Liver (tissue), 7 donors: ENCODE measurements at regions not wholly inside any gene's neighbourhood (a gene's known extent, or its start where the extent isn't known, plus 50 kb on each side); places are given as distances from the start of the nearest gene placed in this dataset.
A peak's percentile ranks its signal among the peaks of the same experiment; 100 is the strongest.
"Not testable (repeated sequence)": the region's sequence is repeated elsewhere in the genome, so short reads cannot be mapped to it uniquely, and the experiment has no call there.

ENCODE experiments used
- DNase-seq: peaks from one replicate; pipeline ENCODE4 v3.0.0-alpha.2; 2017; ENCODE audit warnings: low spot score
- H3K27ac ChIP-seq, 2 donors: one replicate each; pipeline ENCODE4 v1.7.0; 2013; ENCODE audit warnings: inconsistent platforms in 2 of 2, low read length in 2 of 2, control low read depth in 1 of 2, low read depth in 1 of 2, mild to moderate bottlenecking in 1 of 2
- H3K27me3 ChIP-seq, 4 donors: one replicate each; pipeline versions ENCODE4 v1.6.1 to v1.7.0; 2013; ENCODE audit warnings: low read length in 3 of 4, inconsistent platforms in 1 of 4, mild to moderate bottlenecking in 1 of 4, moderate library complexity in 1 of 4; ENCODE audit not compliant: control insufficient read depth in 4 of 4, insufficient read depth in 4 of 4
- H3K36me3 ChIP-seq, 4 donors: one replicate each; pipeline versions ENCODE4 v1.6.1 to v1.7.0; 2013; ENCODE audit warnings: low read length in 3 of 4, mild to moderate bottlenecking in 3 of 4, low read depth in 1 of 4, moderate library complexity in 1 of 4; ENCODE audit not compliant: control insufficient read depth in 4 of 4, insufficient read depth in 3 of 4
- H3K4me1 ChIP-seq, 4 donors: one replicate each; pipeline versions ENCODE4 v1.6.1 to v1.7.0; 2013; ENCODE audit warnings: low read length in 3 of 4, mild to moderate bottlenecking in 3 of 4, moderate library complexity in 1 of 4; ENCODE audit not compliant: control insufficient read depth in 4 of 4, insufficient read depth in 4 of 4
- H3K4me3 ChIP-seq, 3 donors: one replicate each; pipeline versions ENCODE4 v1.6.1 to v1.7.0; 2013; ENCODE audit warnings: low read length in 3 of 3, control low read depth in 1 of 3, low read depth in 1 of 3, mild to moderate bottlenecking in 1 of 3
- H3K9ac ChIP-seq, 2 donors: one replicate each; pipeline ENCODE4 v1.7.0; 2013; ENCODE audit warnings: low read length in 2 of 2, mild to moderate bottlenecking in 2 of 2, moderate library complexity in 2 of 2, control low read depth in 1 of 2, low read depth in 1 of 2
- H3K9me3 ChIP-seq, 4 donors: one replicate each; pipeline versions ENCODE4 v1.6.1 to v1.7.0; 2013; ENCODE audit warnings: low read length in 3 of 4; ENCODE audit not compliant: control insufficient read depth in 4 of 4
- EGR1 ChIP-seq, 2 donors: IDR thresholded peaks; 2 replicates each; pipeline ENCODE4 v1.6.1; 2016 to 2018; ENCODE audit warnings: antibody characterized with exemption in 2 of 2, low read depth in 2 of 2
- HNF4A ChIP-seq, 2 donors: conservative IDR thresholded peaks; 2 replicates each; pipeline ENCODE4 v1.6.1; 2016; ENCODE audit warnings: antibody characterized with exemption in 2 of 2, mild to moderate bottlenecking in 2 of 2
- HNF4G ChIP-seq: IDR thresholded peaks from 2 replicates; pipeline ENCODE4 v1.6.1; 2016; ENCODE audit warnings: antibody characterized with exemption
- JUND ChIP-seq, 2 donors: IDR thresholded peaks; 2 replicates each; pipeline ENCODE4 v1.6.1; 2016; ENCODE audit warnings: antibody characterized with exemption in 2 of 2
- MAX ChIP-seq: IDR thresholded peaks from 2 replicates; pipeline ENCODE4 v1.6.1; 2016; ENCODE audit warnings: antibody characterized with exemption
- RAD21 ChIP-seq, 2 donors: IDR thresholded peaks; 2 replicates each; pipeline ENCODE4 v1.6.1; 2016; ENCODE audit warnings: antibody characterized with exemption in 2 of 2, mild to moderate bottlenecking in 2 of 2
- RXRA ChIP-seq, 2 donors: IDR thresholded peaks; 2 replicates each; pipeline ENCODE4 v1.6.1; 2017 to 2018; ENCODE audit warnings: antibody characterized with exemption in 2 of 2, mild to moderate bottlenecking in 1 of 2
- SP1 ChIP-seq: IDR thresholded peaks from 2 replicates; pipeline ENCODE4 v1.6.1; 2018; ENCODE audit warnings: antibody characterized with exemption, mild to moderate bottlenecking
- TAF1 ChIP-seq: conservative IDR thresholded peaks from 2 replicates; pipeline ENCODE4 v1.6.1; 2016; ENCODE audit warnings: antibody characterized with exemption, mild to moderate bottlenecking
- ZBTB33 ChIP-seq: IDR thresholded peaks from 2 replicates; pipeline ENCODE4 v1.6.1; 2016; ENCODE audit warnings: antibody characterized with exemption
- WGBS: extraction: QIAGEN DNeasy Blood & Tissue Kit; methylation state at CpG from one replicate; pipeline ENCODE4 v1.1.7; 2013; 5-methylcytosine and 5-hydroxymethylcytosine counted together
- donor health status: healthy.
- donor health status: healthy.
- donor health status: healthy.
- donor health status: healthy.

GRCh38 chr11:19614370-19614940 lies 98.2 kb upstream of the NAV2 start:
- Histone ChIP-seq H3K4me1 (no peaks in the 10 kb centered on the region), H3K9ac (no peak overlapping the region), H3K36me3 (no peaks in the 10 kb centered on the region), H3K27me3 (no peaks in the 10 kb centered on the region), H3K27ac (no peak overlapping the region), H3K9me3 (peaks cover 0 to 2% (median 0%) of the 10 kb centered on the region in 4 donors), H3K4me3 (no peak overlapping the region)
- 86% methylated on average over 3 of the region's 3 CpGs for WGBS
- TF ChIP-seq RXRA (IDR thresholded peaks at IDR 0.05) (no peak), RAD21 (IDR thresholded peaks at IDR 0.05) (peak; percentile 52 to 60)
- no peak for DNase-seq

DNA sequence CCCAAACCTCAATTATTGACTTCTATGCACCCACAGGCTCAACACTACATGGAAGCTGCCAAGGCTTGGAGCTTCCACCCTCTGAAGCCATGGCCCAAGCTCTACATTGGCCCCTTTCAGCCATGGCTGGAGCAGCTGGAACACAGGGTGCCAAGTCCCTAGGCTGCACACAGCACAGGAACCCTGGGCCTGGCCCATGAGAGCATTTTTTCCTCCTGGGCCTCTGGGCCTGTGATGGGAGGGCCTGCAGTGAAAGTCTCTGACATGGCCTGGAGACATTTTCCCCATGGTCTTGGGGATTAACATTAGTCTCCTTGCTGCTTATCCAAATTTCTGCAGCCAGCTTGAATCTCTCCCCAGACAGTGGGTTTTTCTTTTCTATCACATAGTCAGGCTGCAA lies 100.6 kb upstream of the NAV2 start:
- H3K27ac ChIP-seq, H3K27me3 ChIP-seq, H3K9ac ChIP-seq, H3K36me3 ChIP-seq, H3K4me1 ChIP-seq, H3K9me3 ChIP-seq, H3K4me3 ChIP-seq, DNase-seq: not testable (repeated sequence)

DNA sequence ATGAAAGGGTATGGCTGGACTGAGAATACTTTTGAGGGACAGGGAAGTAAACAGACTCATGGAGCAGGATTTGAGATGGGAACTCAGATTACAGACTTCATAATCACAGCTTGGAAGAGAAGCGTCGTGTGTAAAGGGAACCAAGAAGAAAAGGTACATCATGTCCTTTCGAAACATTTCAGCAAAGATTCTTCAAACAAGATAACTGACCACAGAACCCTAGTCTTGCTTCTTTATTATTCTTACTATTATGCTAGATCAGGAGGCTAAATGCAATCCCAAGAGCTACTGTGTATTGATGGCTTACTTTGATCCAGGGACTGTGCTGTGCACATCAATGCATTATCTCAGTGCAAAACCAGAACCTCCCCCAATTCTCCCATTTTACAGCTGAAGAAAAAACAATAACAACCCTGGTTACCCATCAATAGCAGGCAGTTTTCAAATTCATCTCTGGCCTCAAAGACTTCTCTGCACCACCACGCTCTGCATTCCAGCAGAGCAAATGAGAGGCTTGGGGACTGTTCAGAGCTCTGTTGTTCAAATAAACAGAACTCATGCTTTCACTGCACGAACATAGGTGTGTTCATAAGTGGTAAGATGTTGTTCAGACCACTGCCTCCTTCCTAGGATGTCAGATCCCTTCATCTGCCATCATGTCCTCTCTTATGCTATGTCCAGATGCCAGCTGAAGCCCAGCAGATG lies 104.8 kb upstream of the NAV2 start:
- H3K9ac ChIP-seq = no peak overlapping the region
- no peaks in the 10 kb centered on the region for H3K27me3 ChIP-seq
- H3K27ac ChIP-seq = no peak overlapping the region
- no peaks in the 10 kb centered on the region for H3K4me1 ChIP-seq
- WGBS = 91% methylated on average over 5 of the region's 5 CpGs
- no peak for DNase-seq
- no peaks in the 10 kb centered on the region for H3K36me3 ChIP-seq
- TF ChIP-seq MAX (no peak), JUND (IDR thresholded peaks at IDR 0.05) (no peak), HNF4A (conservative IDR thresholded peaks at IDR 0.05) (no peak), TAF1 (no peak), EGR1 (IDR thresholded peaks at IDR 0.05; ENCODE audit: low read depth in 2 of 2) (no peak), HNF4G (no peak), SP1 (no peak)
- H3K9me3 ChIP-seq = peaks cover 0 to 2% (median 0%) of the 10 kb centered on the region in 4 donors
- no peak overlapping the region for H3K4me3 ChIP-seq

DNA sequence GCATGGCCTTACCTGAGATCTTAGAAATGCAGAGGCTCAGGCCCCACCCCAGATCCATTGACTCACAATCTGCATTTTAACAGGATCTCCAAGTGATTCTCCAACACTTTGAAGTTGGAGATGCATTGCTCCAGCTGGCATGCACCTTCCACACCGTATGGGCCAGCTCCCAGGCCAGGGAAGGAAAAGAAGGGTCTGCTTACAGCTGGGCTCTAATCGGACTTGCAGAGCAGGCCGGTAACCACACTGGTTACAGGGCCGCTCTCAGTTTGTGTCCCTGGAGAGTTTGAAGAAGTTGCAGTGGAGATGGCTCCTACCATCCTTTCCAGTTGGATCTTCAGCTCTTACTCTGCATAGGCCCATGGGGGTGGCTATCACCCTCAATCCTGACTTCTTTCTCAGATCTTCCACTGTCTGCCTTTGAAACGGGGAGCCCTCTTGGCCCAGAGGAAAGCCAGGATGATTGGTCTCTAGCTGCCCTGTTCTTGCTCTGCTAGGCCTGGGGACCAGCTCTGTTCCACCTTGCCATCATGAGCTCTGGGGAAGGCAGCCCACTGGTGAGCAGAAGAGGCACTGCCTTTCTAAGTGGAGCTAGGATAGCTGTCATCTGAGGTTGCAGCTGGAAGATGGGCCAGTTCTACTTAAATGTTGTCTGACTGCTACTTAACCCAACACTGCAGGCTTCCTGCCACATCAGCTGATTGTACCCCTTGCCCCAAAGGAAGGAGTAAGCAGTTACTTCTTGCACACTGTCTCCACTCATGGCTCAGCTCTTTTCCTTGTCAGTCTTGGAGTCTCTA lies 105.6 kb upstream of the NAV2 start:
- Histone ChIP-seq H3K4me1 (no peaks in the 10 kb centered on the region), H3K9me3 (peaks cover 0 to 1% (median 0%) of the 10 kb centered on the region in 4 donors), H3K27ac (no peak overlapping the region), H3K4me3 (no peak overlapping the region), H3K9ac (no peak overlapping the region), H3K27me3 (no peaks in the 10 kb centered on the region), H3K36me3 (no peaks in the 10 kb centered on the region)
- DNase-seq = no peak
- no peak for TF ChIP-seq ZBTB33
- WGBS = 96% methylated on average over 5 of the region's 5 CpGs
